Renal cortex interstitium (tissue), 11 donors: ENCODE measurements at regions not wholly inside any gene's neighbourhood (a gene's known extent, or its start where the extent isn't known, plus 50 kb on each side); places are given as distances from the start of the nearest gene placed in this dataset.
A peak's percentile ranks its signal among the peaks of the same experiment; 100 is the strongest.
"Not testable (repeated sequence)": the region's sequence is repeated elsewhere in the genome, so short reads cannot be mapped to it uniquely, and the experiment has no call there.

Experiments used
- DNase-seq, 11 donors: peaks; one replicate each; pipeline ENCODE4 v3.0.0-alpha.2; 2013; ENCODE audit warnings: low read depth in 9 of 11, low spot score in 4 of 11; ENCODE audit errors: extremely low read depth in 1 of 11

GRCh38 chr14:80074900-80075574 is 136.3 kb downstream of the DIO2 start:
- no peak for DNase-seq

DNA sequence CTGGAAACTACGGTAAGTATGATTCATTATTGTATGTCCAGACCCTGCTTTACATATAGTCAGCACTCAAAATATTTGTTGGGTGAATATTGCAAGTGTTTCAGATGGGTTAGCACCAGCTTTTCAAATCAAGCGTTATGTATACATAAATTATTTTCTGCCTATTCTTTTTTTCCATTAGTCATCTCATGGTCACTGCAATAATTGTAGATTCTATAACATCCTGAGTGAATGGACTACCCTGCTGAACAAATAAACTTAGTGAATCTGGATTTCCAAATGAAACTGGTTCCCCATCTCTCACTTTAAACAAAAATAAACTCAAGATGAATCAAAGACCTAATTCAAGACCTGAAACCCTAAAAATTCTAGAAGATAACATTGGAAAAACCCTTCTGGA is 152.3 kb downstream of the DIO2 start:
- DNase-seq = no peak

DNA sequence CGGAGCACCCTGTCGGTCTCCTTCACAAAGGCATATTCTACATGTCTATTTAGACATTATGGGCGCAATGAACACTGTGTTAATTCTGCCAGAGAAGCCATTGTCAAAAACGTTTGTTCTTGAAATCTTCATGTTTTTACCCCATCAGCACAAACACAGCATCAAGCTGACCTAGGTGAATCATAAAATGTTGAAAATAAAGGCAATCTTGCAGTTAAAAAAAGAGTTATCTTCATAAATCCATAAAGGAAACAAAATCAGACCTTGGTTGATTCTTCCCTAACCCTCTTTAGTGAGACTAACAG is 154.9 kb downstream of the DIO2 start:
- DNase-seq = no peak

DNA sequence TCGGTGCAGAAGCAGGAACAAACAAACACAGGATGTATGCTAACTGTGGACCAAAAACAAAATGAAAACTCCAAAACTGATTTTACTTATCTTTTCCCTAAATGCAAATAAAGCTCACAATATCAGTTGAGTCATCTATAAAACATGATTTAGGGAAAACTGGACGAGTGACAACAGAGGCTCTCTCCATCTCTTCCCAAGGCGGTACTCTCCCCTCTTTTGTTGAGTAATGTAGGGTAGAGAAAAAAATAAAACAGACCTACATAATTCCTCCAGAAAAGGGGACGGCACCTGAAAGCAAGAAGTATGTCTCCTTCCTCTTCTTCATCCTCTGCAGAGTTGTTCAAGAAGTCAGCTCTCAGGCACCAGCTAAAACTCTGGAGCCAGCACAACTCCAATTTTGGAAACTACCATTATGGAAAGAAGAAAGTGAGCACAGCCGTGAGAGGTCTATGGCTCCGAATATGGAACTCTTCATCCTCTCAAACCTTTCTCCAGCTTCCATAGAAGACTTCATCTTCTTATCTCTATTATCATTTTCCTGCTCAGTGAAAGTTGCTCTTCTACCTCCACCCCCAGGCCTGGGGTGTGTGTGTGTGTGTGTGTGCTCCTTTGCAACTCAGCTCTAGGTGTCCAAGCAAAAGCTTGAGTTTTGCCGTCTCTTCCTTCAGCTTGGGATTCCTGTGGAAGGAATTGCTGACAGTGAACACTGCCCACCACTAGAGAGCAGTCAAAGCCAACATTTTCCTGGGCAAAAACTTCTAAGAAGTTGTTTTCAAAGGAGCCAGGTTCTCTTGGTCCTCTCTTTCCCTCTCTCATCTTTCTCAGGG is 155.4 kb downstream of the DIO2 start:
- peak; percentile 26 to 55 (median 38) for DNase-seq

GRCh38 chr14:80055226-80055625 is 156.1 kb downstream of the DIO2 start:
- no peak for DNase-seq

DNA sequence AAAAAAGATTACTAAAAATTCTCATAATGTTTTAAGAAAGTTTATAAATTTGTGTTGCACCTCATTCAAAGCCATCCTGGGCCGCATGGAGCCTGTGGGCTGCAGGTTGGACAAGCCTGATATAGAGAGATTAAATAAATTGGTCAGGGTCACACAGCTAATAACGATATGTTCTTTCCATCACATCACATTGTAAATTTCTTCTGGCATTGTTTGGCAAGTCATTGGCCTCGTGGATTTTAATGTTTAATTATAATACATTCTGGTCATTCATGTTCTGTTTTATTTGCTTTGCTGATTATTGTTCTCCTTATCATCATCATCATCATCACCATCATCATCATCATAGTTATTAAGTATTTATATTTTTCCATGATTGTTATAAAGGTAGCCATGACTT is 157.3 kb downstream of the DIO2 start:
- no peak for DNase-seq

DNA sequence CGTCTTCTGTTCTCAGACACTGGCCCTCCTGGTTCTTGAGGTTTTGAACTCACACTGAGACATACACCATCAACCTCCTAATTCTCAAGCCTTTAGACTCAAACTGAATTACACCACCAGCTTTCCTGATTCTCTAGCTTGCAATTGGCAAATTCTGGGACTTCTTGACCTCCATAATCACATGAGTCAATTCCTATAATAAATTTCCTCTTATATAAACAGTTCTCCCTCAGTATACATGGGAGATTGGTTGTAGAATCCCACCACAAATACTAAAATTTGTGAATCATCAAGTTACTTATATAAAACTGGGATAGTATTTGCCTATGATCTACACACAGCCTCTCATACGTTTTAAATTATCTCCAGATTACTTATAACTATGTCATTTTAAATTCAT is 162.2 kb downstream of the DIO2 start:
- no peak for DNase-seq

- no peak for DNase-seq
Measured at GRCh38 chr14:80047761-80048160, 163.5 kb downstream of the DIO2 start.

- no peak for DNase-seq
Measured at GRCh38 chr14:80037349-80037748, 174.0 kb downstream of the DIO2 start.

- DNase-seq = no peak
Measured at GRCh38 chr14:80024417-80024816, 186.9 kb downstream of the DIO2 start.

DNA sequence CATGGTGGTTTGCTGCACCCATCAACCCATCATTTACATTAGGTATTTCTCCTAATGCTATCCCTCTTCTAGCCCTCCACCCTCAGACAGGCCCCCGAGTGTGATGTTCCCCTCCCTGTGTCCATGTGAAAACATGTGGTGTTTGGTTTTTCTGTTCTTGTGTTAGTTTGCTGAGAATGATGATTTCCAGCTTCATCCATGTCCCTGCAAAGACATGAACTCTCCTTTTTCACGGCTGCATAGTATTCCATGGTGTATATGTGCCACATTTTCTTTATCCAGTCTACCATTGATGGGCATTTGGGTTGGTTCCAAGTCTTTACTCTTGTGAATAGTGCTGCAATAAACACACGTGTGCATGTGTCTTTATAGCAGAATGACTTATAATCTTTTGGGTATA is 192.8 kb downstream of the DIO2 start:
- not testable (repeated sequence) for DNase-seq

DNA sequence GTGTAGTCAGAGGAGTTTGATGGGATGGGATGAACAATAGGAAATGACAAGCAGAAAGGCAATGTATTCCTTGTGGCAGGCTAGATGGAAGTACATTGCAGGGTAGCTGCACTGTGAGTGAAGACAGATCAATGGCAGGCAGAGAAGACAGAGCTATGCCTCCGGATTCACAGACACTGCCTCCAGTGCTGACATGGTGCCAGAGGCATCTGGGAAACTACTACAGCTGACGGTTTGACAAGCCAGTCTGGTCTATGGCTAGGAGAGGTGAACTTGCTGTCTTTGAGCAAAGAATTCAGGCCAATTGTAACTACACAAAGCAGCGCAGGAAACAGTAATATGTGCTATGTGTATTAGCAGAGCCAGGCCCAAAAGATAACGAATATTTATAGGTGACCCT is 193.5 kb downstream of the DIO2 start:
- DNase-seq = no peak

GRCh38 chr14:80010245-80010644 is 201.1 kb downstream of the DIO2 start:
- DNase-seq = not testable (repeated sequence)

- DNase-seq = no peak
Measured at GRCh38 chr14:80005561-80005960, 205.7 kb downstream of the DIO2 start.

DNA sequence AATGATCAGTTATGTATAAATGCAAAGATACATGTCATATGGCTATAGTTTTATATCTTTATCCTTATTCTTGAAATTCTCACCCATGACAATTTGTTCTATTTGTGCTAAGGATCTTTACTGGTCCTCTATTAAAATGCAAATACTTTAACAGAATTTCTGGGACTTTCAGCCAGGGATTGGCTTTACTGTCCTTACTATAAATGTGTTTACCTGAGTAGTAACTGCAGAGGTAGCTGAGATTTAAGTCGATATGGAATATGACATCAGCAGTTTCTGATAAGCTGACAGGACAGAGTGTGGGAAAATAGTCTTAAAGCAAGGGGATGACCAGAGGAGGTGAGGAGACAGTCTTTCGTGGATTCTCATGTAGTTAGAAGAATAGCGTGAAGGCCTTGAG is 206.4 kb downstream of the DIO2 start:
- no peak for DNase-seq

DNA sequence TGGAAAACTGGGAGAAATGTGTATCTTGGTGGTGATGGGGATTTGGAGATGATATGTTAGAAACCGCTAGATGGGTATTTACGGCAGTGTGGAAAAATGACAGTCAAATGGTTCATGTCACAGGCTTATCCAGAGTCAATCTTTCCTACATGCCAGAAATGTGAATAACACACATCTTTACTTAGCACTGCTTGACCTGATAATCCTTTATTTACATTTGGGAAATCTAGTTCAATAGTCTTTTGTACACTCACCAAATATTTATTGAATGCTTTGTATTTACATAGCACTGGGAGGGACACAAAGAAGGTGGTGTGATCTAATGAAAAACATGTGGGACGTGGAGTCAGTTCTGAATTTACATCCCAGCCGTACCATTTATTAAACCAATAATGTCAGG is 208.2 kb downstream of the DIO2 start:
- no peak for DNase-seq

- no peak for DNase-seq
Measured at GRCh38 chr14:79997509-79998208, 213.6 kb downstream of the DIO2 start.

GRCh38 chr14:79992407-79993198 is 218.7 kb downstream of the DIO2 start:
- DNase-seq = no peak

- no peak for DNase-seq
Measured at GRCh38 chr14:79991866-79992265, 219.4 kb downstream of the DIO2 start.

GRCh38 chr14:79989990-79990389 is 221.3 kb downstream of the DIO2 start:
- no peak for DNase-seq
